HG03196 (cell line): ENCODE measurements at regions not wholly inside any gene's neighbourhood (a gene's known extent, or its start where the extent isn't known, plus 50 kb on each side); places are given as distances from the start of the nearest gene placed in this dataset.
A peak's percentile ranks its signal among the peaks of the same experiment; 100 is the strongest.
"Not testable (repeated sequence)": the region's sequence is repeated elsewhere in the genome, so short reads cannot be mapped to it uniquely, and the experiment has no call there.

Experiments
- ATAC-seq: cut with Tn5 transposase; IDR thresholded peaks from one replicate; pipeline ENCODE4 v1.9.1; 2021; ENCODE audit not compliant: unreplicated experiment

DNA sequence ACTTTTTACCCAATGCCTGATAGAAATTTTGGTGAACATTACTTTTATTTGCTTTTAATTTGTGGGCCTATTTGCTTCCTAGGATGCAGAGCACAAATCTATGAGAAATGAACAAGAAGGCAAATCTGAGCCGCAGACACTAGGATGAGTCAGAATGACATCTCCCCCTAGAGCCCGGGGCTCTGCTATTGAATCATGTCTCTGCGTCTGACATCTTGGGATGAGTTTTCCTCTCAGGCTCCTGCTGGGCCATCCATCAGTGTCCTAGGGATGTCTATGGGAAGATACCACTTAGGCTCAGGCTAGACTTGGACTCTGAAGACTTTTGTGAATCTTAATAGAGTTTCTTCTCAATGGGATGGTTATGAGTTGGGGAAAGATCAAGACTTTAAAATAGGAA, 157.3 kb upstream of the MTPN start:
- ATAC-seq, result no peak

- ATAC-seq, result no peak
Measured at GRCh38 chr7:136133551-136133950, 156.4 kb upstream of the MTPN start.

GRCh38 chr7:136131304-136131630, 154.1 kb upstream of the MTPN start:
- ATAC-seq, result no peak

- no peak for ATAC-seq
Measured at GRCh38 chr7:136130511-136131303, 153.5 kb upstream of the MTPN start.

- no peak for ATAC-seq
Measured at GRCh38 chr7:136128050-136128449, 150.9 kb upstream of the MTPN start.

- ATAC-seq, result no peak
Measured at GRCh38 chr7:136123352-136123751, 146.2 kb upstream of the MTPN start.

- ATAC-seq, result no peak
Measured at GRCh38 chr7:136122026-136122425, 144.9 kb upstream of the MTPN start.

GRCh38 chr7:136117539-136117938, 140.4 kb upstream of the MTPN start:
- no peak for ATAC-seq

DNA sequence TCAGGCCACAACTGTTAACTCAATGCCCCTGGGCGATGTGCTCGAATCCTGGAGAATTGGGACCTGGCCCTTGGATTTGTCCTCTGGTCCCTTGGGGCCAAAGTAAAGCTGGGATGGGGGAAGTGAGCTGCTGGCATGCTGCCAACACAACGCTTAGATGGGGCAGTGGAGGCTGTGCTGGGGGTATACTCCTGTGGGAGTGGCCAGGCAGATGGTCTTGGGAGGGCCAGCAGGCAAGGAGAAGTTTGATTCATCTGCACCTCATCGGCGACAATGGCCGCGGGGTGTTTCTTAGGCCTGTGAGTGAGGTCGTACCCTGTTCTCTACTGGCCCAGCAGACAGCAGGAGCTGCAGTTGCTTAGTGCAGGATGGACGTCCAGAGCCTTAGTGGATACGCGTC, 139.0 kb upstream of the MTPN start:
- ATAC-seq, result no peak

DNA sequence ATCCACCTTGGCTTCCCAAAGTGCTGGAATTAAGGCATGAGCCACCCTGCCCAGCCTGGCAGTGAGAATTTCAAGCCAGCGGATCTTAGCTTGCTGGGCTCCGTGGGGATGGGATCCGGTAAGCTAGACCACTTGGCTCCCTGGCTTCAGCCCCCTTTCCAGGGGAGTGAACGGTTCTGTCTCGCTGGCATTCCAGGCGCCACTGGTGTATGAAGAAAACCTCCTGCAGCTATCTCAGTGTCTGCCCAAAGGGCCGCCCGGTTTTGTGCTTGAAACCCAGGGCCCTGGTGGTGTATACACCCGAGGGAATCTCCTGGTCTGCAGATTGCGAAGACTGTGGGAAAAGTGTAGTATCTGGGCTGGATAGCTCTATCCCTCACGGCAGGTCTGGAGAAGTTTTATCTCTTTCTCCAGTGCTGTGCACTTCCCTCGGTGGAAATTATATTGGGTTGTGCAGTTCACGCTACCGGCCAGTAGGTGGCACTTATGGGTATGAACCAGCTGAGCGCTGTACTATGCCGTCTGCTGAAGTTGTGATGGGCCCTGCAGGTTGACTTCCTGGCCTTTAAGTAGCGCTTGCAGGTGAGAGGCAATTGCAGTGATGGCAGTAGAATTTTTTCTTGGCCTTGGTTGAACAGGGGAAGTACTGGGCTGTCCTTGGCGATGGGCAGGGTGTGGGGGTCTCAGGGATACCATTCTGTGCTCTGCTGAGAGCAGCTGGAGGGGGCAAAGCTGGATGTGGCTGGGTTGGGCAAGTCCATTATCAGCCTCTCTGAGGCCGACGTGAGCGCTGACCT, 138.0 kb upstream of the MTPN start:
- ATAC-seq, result peak; percentile 99

GRCh38 chr7:136114467-136114866, 137.3 kb upstream of the MTPN start:
- not testable (repeated sequence) for ATAC-seq

- not testable (repeated sequence) for ATAC-seq
Measured at GRCh38 chr7:136109037-136109436, 131.9 kb upstream of the MTPN start.

- no peak for ATAC-seq
Measured at GRCh38 chr7:136105191-136105590, 128.0 kb upstream of the MTPN start.

DNA sequence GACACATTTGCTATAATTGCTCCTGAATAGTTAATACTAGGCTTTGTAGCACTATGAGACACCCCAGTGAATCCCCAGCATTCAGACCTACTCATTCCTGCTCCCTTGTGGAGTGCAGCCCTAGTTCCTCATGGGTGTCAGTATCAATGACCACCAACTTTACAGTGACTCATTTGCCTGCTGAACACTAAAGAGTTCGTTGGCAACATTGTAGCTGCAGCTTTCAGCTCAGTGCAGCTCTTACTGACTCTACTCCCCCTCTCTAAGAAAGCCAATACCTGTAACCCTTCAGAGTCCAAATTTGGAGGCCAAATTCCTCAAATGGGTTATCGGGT, 127.1 kb upstream of the MTPN start:
- ATAC-seq, result no peak

GRCh38 chr7:136103545-136104268, 126.5 kb upstream of the MTPN start:
- no peak for ATAC-seq

DNA sequence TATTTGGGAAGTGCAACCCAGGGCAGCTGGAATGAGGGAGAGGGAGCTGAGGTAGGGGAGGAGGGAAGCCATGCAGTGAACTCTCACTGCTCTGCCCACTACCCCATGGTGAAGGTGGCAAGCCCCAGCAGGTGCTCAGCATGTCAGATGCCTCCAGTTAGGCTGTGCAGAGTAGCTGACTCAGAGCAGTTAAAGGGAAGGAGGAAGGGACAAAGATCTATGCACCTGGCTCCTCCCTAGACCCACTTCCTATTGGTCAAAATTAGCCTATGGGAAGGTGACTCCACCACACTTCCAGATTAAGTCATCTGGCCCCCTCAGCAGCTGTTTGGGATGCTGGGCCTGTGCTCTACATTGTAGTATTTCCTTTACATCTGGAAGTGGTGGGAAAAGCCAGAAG, 125.7 kb upstream of the MTPN start:
- ATAC-seq, result no peak

DNA sequence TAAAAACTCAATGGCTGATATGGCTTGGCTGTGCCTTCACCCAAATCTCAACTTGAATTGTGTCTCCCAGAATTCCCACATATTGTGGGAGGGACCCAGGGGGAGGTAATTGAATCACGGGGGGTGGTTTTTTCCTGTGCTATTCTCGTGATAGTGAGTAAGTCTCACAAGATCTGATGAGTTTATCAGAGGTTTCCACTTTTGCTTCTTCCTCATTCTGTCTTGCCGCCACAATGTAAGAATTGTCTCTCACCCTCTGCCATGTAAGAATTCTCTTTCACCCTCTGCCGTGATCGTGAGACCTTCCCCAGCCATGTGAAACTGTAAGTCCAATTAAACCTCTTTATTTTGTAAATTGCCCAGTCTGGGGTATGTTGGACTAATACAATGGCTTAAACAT, 115.6 kb upstream of the MTPN start:
- ATAC-seq, result not testable (repeated sequence)

DNA sequence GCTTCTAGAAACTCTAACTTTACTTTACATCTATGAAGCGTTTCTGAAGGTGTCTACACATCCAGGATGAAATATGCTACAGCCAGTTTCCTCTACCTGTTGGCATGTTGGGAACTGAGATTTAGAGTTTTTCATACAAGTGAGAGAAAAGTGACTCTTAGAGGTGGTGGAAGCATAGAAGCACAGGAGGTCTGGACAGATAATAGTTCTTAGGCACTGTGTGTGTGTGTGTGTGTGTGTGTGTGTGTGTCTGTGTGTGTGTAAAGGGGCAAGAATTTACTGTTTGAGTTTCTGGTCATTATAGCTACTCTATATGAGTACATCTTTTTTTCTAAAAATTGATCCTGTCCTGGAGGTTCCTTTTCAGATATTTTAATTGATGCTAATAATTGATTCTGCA, 110.7 kb upstream of the MTPN start:
- ATAC-seq, result no peak

DNA sequence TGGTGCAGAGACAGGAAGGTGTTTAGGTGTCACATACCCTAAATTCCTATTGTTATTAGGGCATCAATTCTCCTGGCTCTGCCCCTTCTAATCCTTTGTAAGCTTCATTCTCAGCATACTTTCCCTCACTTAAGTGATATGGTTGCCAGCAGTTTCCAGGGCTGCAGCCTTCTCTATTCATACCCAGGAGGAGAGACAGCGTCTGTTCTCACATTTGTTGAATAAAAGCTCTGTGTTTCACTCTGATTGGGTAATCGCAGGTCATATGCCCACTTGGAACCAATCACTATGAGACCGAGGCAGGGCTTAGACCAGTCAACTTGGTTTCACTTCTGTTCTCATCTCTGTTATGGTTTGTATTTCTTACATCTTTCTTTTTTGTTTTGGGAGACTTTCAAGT, 109.6 kb upstream of the MTPN start:
- ATAC-seq, result no peak

DNA sequence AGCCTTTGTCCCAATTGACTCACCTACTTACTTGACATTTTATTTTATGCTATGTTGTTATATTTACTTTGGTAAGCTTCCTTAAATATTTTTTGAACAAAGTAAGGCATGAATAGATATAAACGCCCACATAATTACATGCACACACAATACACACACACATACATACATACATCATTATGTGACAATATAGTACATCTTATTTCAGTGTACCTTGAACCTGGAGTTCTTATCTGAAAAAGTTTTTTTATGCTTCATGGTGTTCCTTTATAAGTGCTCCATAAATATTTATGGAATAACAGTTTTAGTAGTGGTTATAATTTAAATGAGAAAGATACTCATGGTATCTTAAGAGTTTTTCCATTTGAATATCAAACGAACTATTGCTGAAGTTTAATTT, 102.8 kb upstream of the MTPN start:
- ATAC-seq, result no peak

DNA sequence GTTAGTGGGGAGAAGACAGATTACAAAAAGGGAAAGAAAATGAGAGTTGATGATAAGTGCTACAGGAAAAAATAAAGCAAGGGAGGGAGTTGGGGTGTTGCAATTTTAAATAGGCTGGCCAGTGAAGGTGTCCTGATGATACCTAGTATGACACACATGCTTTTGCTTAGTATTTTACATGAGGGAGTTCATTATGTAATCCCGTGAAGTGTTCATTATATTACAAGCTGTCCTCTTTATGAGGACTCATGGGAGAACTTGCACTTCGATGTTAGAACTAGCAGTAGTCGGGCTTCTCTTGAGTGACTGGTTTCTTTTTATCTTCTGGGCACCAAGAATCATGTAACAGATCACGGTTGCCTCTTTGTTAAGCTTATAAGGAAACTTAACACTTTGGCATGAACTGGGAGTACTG, 102.3 kb upstream of the MTPN start:
- no peak for ATAC-seq

GRCh38 chr7:136079066-136079465, 101.9 kb upstream of the MTPN start:
- ATAC-seq, result no peak
